ENCODE measurements at regions not wholly inside any gene's neighbourhood (a gene's known extent, or its start where the extent isn't known, plus 50 kb on each side); places are given as distances from the start of the nearest gene placed in this dataset.

DNA sequence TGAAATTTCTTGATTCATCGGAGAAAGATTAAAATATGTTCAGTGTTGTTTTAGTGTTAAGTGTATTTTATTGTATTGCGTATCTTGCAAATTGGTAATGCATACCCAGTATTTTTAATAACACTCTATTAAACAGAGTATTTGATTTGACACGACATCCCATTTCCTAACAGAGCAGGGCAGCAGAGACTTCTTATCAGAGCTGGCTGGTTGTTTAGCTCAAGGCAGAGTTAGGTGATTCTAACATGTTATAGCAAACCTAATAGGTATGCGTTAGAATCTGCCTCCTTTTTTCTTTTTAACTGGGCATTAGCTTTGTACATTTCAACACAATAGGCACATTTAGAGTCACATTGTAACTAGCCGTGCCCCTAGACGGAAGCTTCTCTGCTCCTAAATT is 57.1 kb upstream of the CELF2 start:
- DNase-seq (ENCODE audit: low read depth): no peak

DNA sequence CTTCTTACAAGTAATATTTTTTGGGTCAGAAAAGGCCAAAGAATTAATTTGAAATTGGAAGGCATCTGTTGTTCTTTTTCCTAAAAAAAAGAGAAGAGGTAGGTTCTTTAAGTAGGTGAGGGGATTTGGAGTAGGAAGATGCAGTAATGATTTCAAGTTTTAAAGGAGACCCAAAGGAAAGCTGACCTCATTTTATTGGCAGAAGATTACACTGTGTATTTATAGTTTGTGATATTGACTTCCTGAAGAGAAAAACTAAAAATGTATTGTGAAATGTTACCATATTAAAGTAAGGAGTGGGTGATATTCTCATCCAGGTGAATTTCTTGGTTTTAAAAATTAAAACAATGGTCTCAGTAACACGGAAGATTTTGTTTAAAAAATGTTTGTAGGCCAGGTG is 56.6 kb upstream of the CELF2 start:
- DNase-seq (ENCODE audit: low read depth): no peak

DNA sequence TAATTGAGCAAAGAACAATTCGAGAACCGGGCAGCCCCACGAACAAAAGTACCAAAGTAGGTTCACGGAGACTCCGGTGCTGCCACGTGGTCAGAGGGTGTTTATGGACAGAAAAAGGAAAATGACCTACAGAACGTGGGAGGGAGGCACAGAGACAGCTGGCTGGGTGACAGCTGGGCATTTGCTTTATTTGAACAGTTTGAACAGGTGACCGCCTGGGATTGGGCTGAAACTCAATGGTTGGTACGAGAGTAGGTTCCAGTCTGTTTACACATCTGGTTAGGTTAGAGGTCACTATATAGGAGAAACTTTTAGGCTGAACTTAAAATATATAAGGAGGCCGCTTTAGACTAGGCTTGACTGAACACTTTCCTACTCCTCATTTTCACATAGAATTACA is 50.6 kb upstream of the CELF2 start:
- DNase-seq (ENCODE audit: low read depth): no peak

DNA sequence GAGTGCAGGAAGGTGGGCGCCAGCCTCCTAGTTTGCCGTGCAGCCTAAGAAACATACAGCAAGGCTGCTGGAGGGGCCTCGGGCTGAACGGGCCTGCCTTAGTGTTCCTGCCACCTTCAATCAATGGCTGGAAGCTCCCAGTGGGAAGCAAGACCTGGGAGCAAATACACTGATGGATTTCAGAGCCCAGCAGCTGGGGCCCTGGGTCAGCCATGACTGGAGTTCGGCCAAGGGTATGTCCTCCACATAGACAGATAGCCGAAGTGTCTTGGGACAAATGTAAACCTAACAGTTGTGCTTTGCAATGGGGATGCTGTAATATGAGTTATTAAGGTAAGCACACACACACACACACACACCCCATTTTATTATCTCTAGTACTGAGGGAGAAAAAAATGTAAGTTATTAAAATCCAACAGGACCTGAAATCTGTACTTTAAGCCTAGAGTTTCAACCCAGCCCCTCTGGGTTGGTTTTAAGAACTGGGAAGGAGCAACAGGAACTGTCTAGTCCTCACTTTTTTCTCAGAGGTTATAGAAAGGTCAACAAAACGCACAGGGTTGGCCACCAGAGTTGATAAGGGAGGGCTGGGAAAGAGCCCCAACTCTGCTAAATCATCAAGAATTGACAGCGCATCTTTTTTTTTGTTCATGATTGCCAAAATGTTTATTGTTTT is 50.0 kb upstream of the CELF2 start:
- no peak for DNase-seq (ENCODE audit: low read depth)

Measured in activated T-helper 1 cell treated with Interleukin-2 at 50 U/mL for 16 hours (primary cell).